Stimulated activated naive CD8-positive, alpha-beta T cell treated with anti-CD3 and anti-CD28 coated beads, Interleukin-15, amount 100 ng/mL, for 72 hours (primary cell): ENCODE measurements at regions not wholly inside any gene's neighbourhood (a gene's known extent, or its start where the extent isn't known, plus 50 kb on each side); places are given as distances from the start of the nearest gene placed in this dataset.
"Not testable (repeated sequence)": the region's sequence is repeated elsewhere in the genome, so short reads cannot be mapped to it uniquely, and the experiment has no call there.

Experiments
- ATAC-seq: fragments of 150-1000 bp; cut with Tn5 transposase; 2 replicates; pipeline ENCODE4 v1.10.0; 2021; ENCODE audit warnings: mild to moderate bottlenecking, moderate library complexity
- DNase-seq, 2 donors: peaks; one replicate each; pipeline ENCODE4 v3.0.0; 2021 to 2022
- H3K27ac Mint-ChIP-seq, 2 donors: one replicate each; pipeline ENCODE4 v1.8.0; 2022; ENCODE audit warnings: mild to moderate bottlenecking in 2 of 2, mixed read lengths in 2 of 2, moderate library complexity in 2 of 2
- H3K27me3 Mint-ChIP-seq: one replicate; pipeline ENCODE4 v1.8.0; 2022; ENCODE audit warnings: mixed read lengths
- H3K4me1 Mint-ChIP-seq: one replicate; pipeline ENCODE4 v1.8.0; 2022; ENCODE audit warnings: mild to moderate bottlenecking, mixed read lengths
- H3K4me3 Mint-ChIP-seq, 2 donors: one replicate each; pipeline ENCODE4 v1.8.0; 2022; ENCODE audit warnings: mild to moderate bottlenecking in 2 of 2, mixed read lengths in 2 of 2, moderate library complexity in 1 of 2
- H3K9me3 Mint-ChIP-seq, 2 donors: one replicate each; pipeline ENCODE4 v1.8.0; 2022; ENCODE audit warnings: mixed read lengths in 2 of 2

- H3K4me1 Mint-ChIP-seq: no peaks in the 10 kb centered on the region
- H3K9me3 Mint-ChIP-seq: peaks cover 2 to 20% of the 10 kb centered on the region in 2 donors
- no peak overlapping the region for H3K27ac Mint-ChIP-seq
- ATAC-seq: no peak
- H3K27me3 Mint-ChIP-seq: no peaks in the 10 kb centered on the region
- no peak overlapping the region for H3K4me3 Mint-ChIP-seq
- no peak for DNase-seq
Measured at GRCh38 chr9:81317223-81317622, 372.1 kb downstream of the TLE1 start.

- ATAC-seq (no peak), DNase-seq (no peak)
- Mint-ChIP-seq H3K9me3 (peaks cover 8 to 30% of the 10 kb centered on the region in 2 donors), H3K4me3 (no peak overlapping the region), H3K4me1 (no peaks in the 10 kb centered on the region), H3K27ac (no peak overlapping the region), H3K27me3 (no peaks in the 10 kb centered on the region)
Measured at GRCh38 chr9:81314490-81314889, 374.9 kb downstream of the TLE1 start.

GRCh38 chr9:81313877-81314276, 375.5 kb downstream of the TLE1 start:
- no peaks in the 10 kb centered on the region for H3K4me1 Mint-ChIP-seq
- DNase-seq: no peak
- no peaks in the 10 kb centered on the region for H3K27me3 Mint-ChIP-seq
- no peak overlapping the region for H3K27ac Mint-ChIP-seq
- H3K9me3 Mint-ChIP-seq: peaks cover 10 to 36% of the 10 kb centered on the region in 2 donors
- no peak overlapping the region for H3K4me3 Mint-ChIP-seq
- ATAC-seq: no peak

- ATAC-seq (no peak), DNase-seq (no peak)
- Mint-ChIP-seq H3K27me3 (no peaks in the 10 kb centered on the region), H3K27ac (no peak overlapping the region), H3K9me3 (peaks cover 10 to 44% of the 10 kb centered on the region in 2 donors), H3K4me3 (no peak overlapping the region), H3K4me1 (no peaks in the 10 kb centered on the region)
Measured at GRCh38 chr9:81312346-81312745, 377.0 kb downstream of the TLE1 start.

- no peak for DNase-seq
- H3K27me3 Mint-ChIP-seq: no peaks in the 10 kb centered on the region
Measured at GRCh38 chr9:81308404-81308803, 380.9 kb downstream of the TLE1 start.

GRCh38 chr9:81307791-81308190, 381.6 kb downstream of the TLE1 start:
- H3K9me3 Mint-ChIP-seq: peaks cover 13 to 23% of the 10 kb centered on the region in 2 donors
- not testable (repeated sequence) for H3K4me3 Mint-ChIP-seq, H3K27me3 Mint-ChIP-seq, ATAC-seq, H3K4me1 Mint-ChIP-seq, DNase-seq, H3K27ac Mint-ChIP-seq

More at GRCh38 chr9:81308404-81308803, 380.9 kb downstream of the TLE1 start:
- Mint-ChIP-seq H3K4me1 (no peaks in the 10 kb centered on the region), H3K9me3 (peaks cover 13 to 23% of the 10 kb centered on the region in 2 donors), H3K4me3 (no peak overlapping the region), H3K27ac (no peak overlapping the region)
- ATAC-seq: no peak

- Mint-ChIP-seq H3K4me3 (no peak overlapping the region), H3K4me1 (no peaks in the 10 kb centered on the region)
- DNase-seq: no peak
Measured at GRCh38 chr9:81305561-81306182, 383.7 kb downstream of the TLE1 start.

GRCh38 chr9:81303658-81304057, 385.7 kb downstream of the TLE1 start:
- H3K4me3 Mint-ChIP-seq: no peak overlapping the region
- H3K27ac Mint-ChIP-seq: no peak overlapping the region
- no peak for ATAC-seq
- no peaks in the 10 kb centered on the region for H3K27me3 Mint-ChIP-seq
- DNase-seq: no peak
- H3K4me1 Mint-ChIP-seq: no peaks in the 10 kb centered on the region
- peaks cover 3 to 7% of the 10 kb centered on the region in 2 donors for H3K9me3 Mint-ChIP-seq

More at GRCh38 chr9:81305561-81306182, 383.7 kb downstream of the TLE1 start:
- Mint-ChIP-seq H3K27me3 (no peaks in the 10 kb centered on the region), H3K27ac (no peak overlapping the region), H3K9me3 (peaks cover 13 to 23% of the 10 kb centered on the region in 2 donors)
- no peak for ATAC-seq

- H3K4me3 Mint-ChIP-seq: no peak overlapping the region
- peaks cover 7 to 17% of the 10 kb centered on the region in 2 donors for H3K9me3 Mint-ChIP-seq
- ATAC-seq (no peak), DNase-seq (no peak)
- no peaks in the 10 kb centered on the region for H3K4me1 Mint-ChIP-seq
- H3K27ac Mint-ChIP-seq: no peak overlapping the region
- no peaks in the 10 kb centered on the region for H3K27me3 Mint-ChIP-seq
Measured at GRCh38 chr9:81293651-81294050, 395.7 kb downstream of the TLE1 start.

GRCh38 chr9:81292056-81292805, 397.1 kb downstream of the TLE1 start:
- H3K27ac Mint-ChIP-seq: no peak overlapping the region
- peaks cover 7 to 17% of the 10 kb centered on the region in 2 donors for H3K9me3 Mint-ChIP-seq
- DNase-seq: no peak
- H3K27me3 Mint-ChIP-seq: no peaks in the 10 kb centered on the region
- no peak overlapping the region for H3K4me3 Mint-ChIP-seq
- H3K4me1 Mint-ChIP-seq: no peaks in the 10 kb centered on the region
- no peak for ATAC-seq

- DNase-seq: no peak
- H3K27me3 Mint-ChIP-seq: no peaks in the 10 kb centered on the region
- H3K4me3 Mint-ChIP-seq: no peak overlapping the region
- no peaks in the 10 kb centered on the region for H3K4me1 Mint-ChIP-seq
- no peak overlapping the region for H3K27ac Mint-ChIP-seq
- ATAC-seq: no peak
- H3K9me3 Mint-ChIP-seq: peaks cover 7 to 25% of the 10 kb centered on the region in 2 donors
Measured at GRCh38 chr9:81289622-81290021, 399.7 kb downstream of the TLE1 start.

GRCh38 chr9:81268048-81268447, 421.3 kb downstream of the TLE1 start:
- DNase-seq (no peak), ATAC-seq (no peak)
- H3K27ac Mint-ChIP-seq: no peak overlapping the region
- peaks cover 0 to 7% of the 10 kb centered on the region in 2 donors for H3K9me3 Mint-ChIP-seq
- H3K4me3 Mint-ChIP-seq: no peak overlapping the region
- no peaks in the 10 kb centered on the region for H3K4me1 Mint-ChIP-seq
- H3K27me3 Mint-ChIP-seq: no peaks in the 10 kb centered on the region

GRCh38 chr9:81266674-81267073, 422.7 kb downstream of the TLE1 start:
- Mint-ChIP-seq H3K27ac (no peak overlapping the region), H3K4me3 (no peak overlapping the region), H3K27me3 (no peaks in the 10 kb centered on the region), H3K4me1 (no peaks in the 10 kb centered on the region), H3K9me3 (peaks cover 0 to 7% of the 10 kb centered on the region in 2 donors)
- ATAC-seq (no peak), DNase-seq (no peak)

GRCh38 chr9:81266086-81266485, 423.3 kb downstream of the TLE1 start:
- no peak for DNase-seq
- Mint-ChIP-seq H3K4me1 (no peaks in the 10 kb centered on the region), H3K27ac (no peak overlapping the region), H3K4me3 (no peak overlapping the region), H3K27me3 (no peaks in the 10 kb centered on the region), H3K9me3 (peaks cover 2 to 8% of the 10 kb centered on the region in 2 donors)
- ATAC-seq: no peak

GRCh38 chr9:81264516-81264915, 424.8 kb downstream of the TLE1 start:
- ATAC-seq: no peak
- H3K4me1 Mint-ChIP-seq: no peaks in the 10 kb centered on the region
- H3K9me3 Mint-ChIP-seq: peaks cover 6 to 13% of the 10 kb centered on the region in 2 donors
- no peak overlapping the region for H3K27ac Mint-ChIP-seq
- DNase-seq: no peak
- no peaks in the 10 kb centered on the region for H3K27me3 Mint-ChIP-seq
- no peak overlapping the region for H3K4me3 Mint-ChIP-seq

- Mint-ChIP-seq H3K4me3 (no peak overlapping the region), H3K27me3 (no peaks in the 10 kb centered on the region), H3K4me1 (no peaks in the 10 kb centered on the region), H3K9me3 (peaks cover 6% of the 10 kb centered on the region in 2 donors), H3K27ac (no peak overlapping the region)
- ATAC-seq (no peak), DNase-seq (no peak)
Measured at GRCh38 chr9:81259896-81260295, 429.5 kb downstream of the TLE1 start.
